ENCODE measurements at regions not wholly inside any gene's neighbourhood (a gene's known extent, or its start where the extent isn't known, plus 50 kb on each side); places are given as distances from the start of the nearest gene placed in this dataset.
"Not testable (repeated sequence)": the region's sequence is repeated elsewhere in the genome, so short reads cannot be mapped to it uniquely, and the experiment has no call there.

- H3K4me1 ChIP-seq (ENCODE audit: insufficient read depth, low read length): no peaks in the 10 kb centered on the region
- H3K9ac ChIP-seq (ENCODE audit: low read length): no peak overlapping the region
- H3K36me3 Mint-ChIP-seq (ENCODE audit: low read depth, unreplicated experiment): no peaks in the 10 kb centered on the region
- H3K9me3 ChIP-seq (ENCODE audit: insufficient read depth, low read depth, low read length): no peaks in the 10 kb centered on the region
- no peaks in the 10 kb centered on the region for H3K36me3 ChIP-seq (ENCODE audit: insufficient read depth, low read length)
- H3K4me2 ChIP-seq (ENCODE audit: low read length): peak overlapping the region; percentile 4
- H3K4me3 ChIP-seq (ENCODE audit: insufficient read depth, low read depth, low read length): no peak overlapping the region
- peak overlapping the region; percentile 44 for H3K27ac Mint-ChIP-seq (ENCODE audit: unreplicated experiment)
- no peak for TF ChIP-seq CTCF (IDR thresholded peaks at IDR 0.05; ENCODE audit: insufficient read depth, low read depth, low read length)
- TF ChIP-seq EZH2 (IDR thresholded peaks at IDR 0.05; ENCODE audit: insufficient read depth, low read length): no peak
- no peaks in the 10 kb centered on the region for H3K9me3 Mint-ChIP-seq (ENCODE audit: unreplicated experiment)
- no peaks in the 10 kb centered on the region for H3K27me3 ChIP-seq (ENCODE audit: insufficient read depth, low read length)
- peaks cover 17% of the 10 kb centered on the region for H3K4me1 Mint-ChIP-seq (ENCODE audit: low read depth, unreplicated experiment)
- no peak for FAIRE-seq
- no peaks in the 10 kb centered on the region for H4K20me1 ChIP-seq (ENCODE audit: insufficient read depth, low read length)
- no peaks in the 10 kb centered on the region for H3K27me3 Mint-ChIP-seq (ENCODE audit: low read depth, unreplicated experiment)
- peak overlapping the region; percentile 3 for H3K4me3 Mint-ChIP-seq (ENCODE audit: unreplicated experiment)
- H3K79me2 ChIP-seq (ENCODE audit: insufficient read depth, low read length): no peaks in the 10 kb centered on the region
- no peak for DNase-seq (ENCODE audit: low read depth)
- H3K27ac ChIP-seq (ENCODE audit: low read depth, low read length): no peak overlapping the region
- H2AFZ ChIP-seq (ENCODE audit: low read depth, low read length): no peak overlapping the region
Measured at GRCh38 chr4:60485276-60485675, 714.9 kb upstream of the ADGRL3 start.

- H3K9me3 Mint-ChIP-seq (ENCODE audit: unreplicated experiment): not testable (repeated sequence)
Measured at GRCh38 chr4:60487118-60487761, 712.9 kb upstream of the ADGRL3 start.

GRCh38 chr4:60500810-60501209, 699.3 kb upstream of the ADGRL3 start:
- H3K4me1 Mint-ChIP-seq (ENCODE audit: low read depth, unreplicated experiment): peaks cover 5% of the 10 kb centered on the region

More at GRCh38 chr4:60487118-60487761, 712.9 kb upstream of the ADGRL3 start:
- H3K4me1 ChIP-seq (ENCODE audit: insufficient read depth, low read length); H3K4me3 ChIP-seq (ENCODE audit: insufficient read depth, low read depth, low read length); H3K9me3 ChIP-seq (ENCODE audit: insufficient read depth, low read depth, low read length); H3K27ac ChIP-seq (ENCODE audit: low read depth, low read length); H3K79me2 ChIP-seq (ENCODE audit: insufficient read depth, low read length); H3K27ac Mint-ChIP-seq (ENCODE audit: unreplicated experiment); H2AFZ ChIP-seq (ENCODE audit: low read depth, low read length); FAIRE-seq; H4K20me1 ChIP-seq (ENCODE audit: insufficient read depth, low read length); H3K36me3 ChIP-seq (ENCODE audit: insufficient read depth, low read length); H3K36me3 Mint-ChIP-seq (ENCODE audit: low read depth, unreplicated experiment); H3K9ac ChIP-seq (ENCODE audit: low read length); DNase-seq (ENCODE audit: low read depth); H3K4me2 ChIP-seq (ENCODE audit: low read length); H3K27me3 Mint-ChIP-seq (ENCODE audit: low read depth, unreplicated experiment); H3K27me3 ChIP-seq (ENCODE audit: insufficient read depth, low read length); H3K4me3 Mint-ChIP-seq (ENCODE audit: unreplicated experiment): not testable (repeated sequence)
- H3K4me1 Mint-ChIP-seq (ENCODE audit: low read depth, unreplicated experiment): peaks cover 17% of the 10 kb centered on the region

More at GRCh38 chr4:60500810-60501209, 699.3 kb upstream of the ADGRL3 start:
- Mint-ChIP-seq H3K36me3 (ENCODE audit: low read depth, unreplicated experiment) (no peaks in the 10 kb centered on the region), H3K27ac (ENCODE audit: unreplicated experiment) (peak overlapping the region; percentile 81), H3K9me3 (ENCODE audit: unreplicated experiment) (no peaks in the 10 kb centered on the region), H3K4me3 (ENCODE audit: unreplicated experiment) (no peak overlapping the region), H3K27me3 (ENCODE audit: low read depth, unreplicated experiment) (no peaks in the 10 kb centered on the region)
- no peak for TF ChIP-seq EZH2 (IDR thresholded peaks at IDR 0.05; ENCODE audit: insufficient read depth, low read length)
- TF ChIP-seq CTCF (IDR thresholded peaks at IDR 0.05; ENCODE audit: insufficient read depth, low read depth, low read length): no peak
- H3K27me3 ChIP-seq (ENCODE audit: insufficient read depth, low read length): no peaks in the 10 kb centered on the region
- H3K4me3 ChIP-seq (ENCODE audit: insufficient read depth, low read depth, low read length): no peak overlapping the region
- no peaks in the 10 kb centered on the region for H4K20me1 ChIP-seq (ENCODE audit: insufficient read depth, low read length)
- H3K79me2 ChIP-seq (ENCODE audit: insufficient read depth, low read length): no peaks in the 10 kb centered on the region
- H3K9me3 ChIP-seq (ENCODE audit: insufficient read depth, low read depth, low read length): no peaks in the 10 kb centered on the region
- H3K9ac ChIP-seq (ENCODE audit: low read length): no peak overlapping the region
- no peak overlapping the region for H3K4me2 ChIP-seq (ENCODE audit: low read length)
- H3K4me1 ChIP-seq (ENCODE audit: insufficient read depth, low read length): no peaks in the 10 kb centered on the region
- H2AFZ ChIP-seq (ENCODE audit: low read depth, low read length): peak overlapping the region; percentile 44
- no peak for DNase-seq (ENCODE audit: low read depth)
- H3K36me3 ChIP-seq (ENCODE audit: insufficient read depth, low read length): no peaks in the 10 kb centered on the region
- H3K27ac ChIP-seq (ENCODE audit: low read depth, low read length): no peak overlapping the region
- FAIRE-seq: no peak

Measured in astrocyte (in vitro differentiated cells and primary cell).